ENCODE measurements at regions not wholly inside any gene's neighbourhood (a gene's known extent, or its start where the extent isn't known, plus 50 kb on each side); places are given as distances from the start of the nearest gene placed in this dataset.

- no peak for TF ChIP-seq EGR1 (IDR thresholded peaks at IDR 0.05; ENCODE audit: low read depth)
Observed at GRCh38 chr15:70469651-70470555, 293.5 kb downstream of the UACA start (continued).

GRCh38 chr15:70469182-70469581 is 294.2 kb downstream of the UACA start:
- DNase-seq (ENCODE audit: low read depth, low spot score) = no peak
- Histone ChIP-seq H4K20me1 (ENCODE audit: insufficient read depth) (no peaks in the 10 kb centered on the region), H3K4me3 (replicated peaks in 1 of 2; ENCODE audit: low read depth in 1 of 2, low read length in 2 of 2) (no peak overlapping the region), H3K4me2 (ENCODE audit: low read length) (no peak overlapping the region), H3K27ac (ENCODE audit: low read depth, low read length) (no peak overlapping the region), H3K36me3 (ENCODE audit: control insufficient read depth in 1 of 2, insufficient read depth in 2 of 2, low read length in 2 of 2) (no peaks in the 10 kb centered on the region), H3K9me2 (ENCODE audit: insufficient read depth) (no peaks in the 10 kb centered on the region), H2AFZ (ENCODE audit: low read depth, low read length, poor library complexity, severe bottlenecking) (no peak overlapping the region), H3K9ac (ENCODE audit: low read length) (no peak overlapping the region), H3K9me3 (ENCODE audit: control insufficient read depth in 1 of 2, insufficient read depth in 1 of 2, low read depth in 1 of 2, low read length in 2 of 2) (no peaks in the 10 kb centered on the region), H3K27me3 (ENCODE audit: insufficient read depth, low read length) (peaks cover 8% of the 10 kb centered on the region; the same call in 1 of the 2 replicates), H3K79me2 (ENCODE audit: insufficient read depth, low read length) (no peaks in the 10 kb centered on the region), H3K4me1 (ENCODE audit: control insufficient read depth in 1 of 2, insufficient read depth in 2 of 2, low read length in 2 of 2) (peaks cover 6 to 8% of the 10 kb centered on the region in 2 experiments)
- intact Hi-C loops (cut with micrococcal nuclease) = loop anchor here (5.0 kb wide), 1 partner anchor 892 kb away; no protein-coding TSS in a partner anchor
- TF ChIP-seq EZH2phosphoT487 (IDR thresholded peaks at IDR 0.05; ENCODE audit: borderline replicate concordance) = no peak
- no peak for TF ChIP-seq POLR2A (IDR thresholded peaks at IDR 0.05; ENCODE audit: borderline replicate concordance, extremely low read depth, insufficient read depth, insufficient read length)
- TF ChIP-seq ATF3 (IDR thresholded peaks at IDR 0.05) = no peak
- no peak for TF ChIP-seq REST (IDR thresholded peaks at IDR 0.05; ENCODE audit: low read depth)
- TF ChIP-seq RAD21 (IDR thresholded peaks at IDR 0.05; ENCODE audit: low read depth) = no peak
- no peak for TF ChIP-seq SRF (IDR thresholded peaks at IDR 0.05; ENCODE audit: low read depth)
- no peak for TF ChIP-seq FOSL1 (IDR thresholded peaks at IDR 0.05; ENCODE audit: low read depth)
- no peak for TF ChIP-seq ZBTB33 (IDR thresholded peaks at IDR 0.05; ENCODE audit: extremely low read depth, insufficient replicate concordance, low read length)
- TF ChIP-seq ELF1 (IDR thresholded peaks at IDR 0.05; ENCODE audit: borderline replicate concordance, low read depth) = no peak
- no peak for TF ChIP-seq JUND (IDR thresholded peaks at IDR 0.05)
- TF ChIP-seq EZH2 (IDR thresholded peaks at IDR 0.05) = no peak
- ChIA-PET RAD21 (ENCODE audit: low non-redundant PET in 1 of 2, low total read pairs in 2 of 2, uncharacterized antibody in 2 of 2, unreplicated experiment in 2 of 2) (no interaction called here), POLR2A (no interaction called here), CTCF (interaction anchor here (1.8 kb wide), 1 partner anchor 9 kb away, joined by 5 read pairs; no protein-coding TSS in a partner anchor)
- no peak for ATAC-seq
- BruUV-seq (replicated peaks) = no TSS peak
